CD4-positive, CD25-positive, alpha-beta regulatory T cell (primary cell): ENCODE measurements at regions not wholly inside any gene's neighbourhood (a gene's known extent, or its start where the extent isn't known, plus 50 kb on each side); places are given as distances from the start of the nearest gene placed in this dataset.

ENCODE experiments used
- ATAC-seq, 2 donors: fragments of 150-1000 bp; cut with Tn5 transposase; one replicate each; pipeline ENCODE4 v1.10.0; 2021; ENCODE audit warnings: low read depth in 2 of 2, moderate number of reproducible peaks in 2 of 2, moderate library complexity in 1 of 2
- DNase-seq, 3 donors: peaks; one replicate each; pipeline versions ENCODE4 v3.0.0 to v3.0.0-alpha.2; 2012 to 2022; ENCODE audit warnings: mixed read lengths in 1 of 3
- H3K27ac ChIP-seq: one replicate; pipeline ENCODE4 v1.7.0; 2013; ENCODE audit warnings: mild to moderate bottlenecking, low read length; ENCODE audit not compliant: insufficient read depth, poor library complexity, severe bottlenecking
- H3K27me3 ChIP-seq: one replicate; pipeline ENCODE4 v1.7.0; 2013; ENCODE audit warnings: low read length; ENCODE audit not compliant: control insufficient read depth, insufficient read depth
- H3K36me3 ChIP-seq: one replicate; pipeline ENCODE4 v1.7.0; 2013; ENCODE audit warnings: mild to moderate bottlenecking, low read length, moderate library complexity; ENCODE audit not compliant: control insufficient read depth, insufficient read depth
- H3K4me1 ChIP-seq: 2 replicates; pipeline ENCODE4 v1.7.0; 2013; ENCODE audit warnings: mild to moderate bottlenecking, low read length; ENCODE audit not compliant: insufficient read depth, control insufficient read depth, poor library complexity, severe bottlenecking
- H3K4me3 ChIP-seq: one replicate; pipeline ENCODE4 v1.7.0; 2013; ENCODE audit warnings: low read depth, mild to moderate bottlenecking, low read length, moderate library complexity
- H3K9me3 ChIP-seq, 2 experiments: 1 replicate in 1 of 2; 2 replicates in 1 of 2; pipeline ENCODE4 v1.7.0; 2013; ENCODE audit warnings: low read length in 2 of 2, mild to moderate bottlenecking in 1 of 2, moderate library complexity in 1 of 2; ENCODE audit not compliant: control insufficient read depth in 2 of 2
- H3K27ac Mint-ChIP-seq, 3 donors: one replicate each; pipeline ENCODE4 v1.8.0; 2020 to 2022; ENCODE audit warnings: mild to moderate bottlenecking in 3 of 3, mixed read lengths in 3 of 3, moderate library complexity in 2 of 3
- H3K27me3 Mint-ChIP-seq: one replicate; pipeline ENCODE4 v1.8.0; 2022; ENCODE audit warnings: mild to moderate bottlenecking, mixed read lengths
- H3K36me3 Mint-ChIP-seq: one replicate; pipeline ENCODE4 v1.8.0; 2020; ENCODE audit warnings: mixed read lengths
- H3K4me1 Mint-ChIP-seq, 4 donors: one replicate each; pipeline ENCODE4 v1.8.0; 2020 to 2022; ENCODE audit warnings: mixed read lengths in 4 of 4, mild to moderate bottlenecking in 1 of 4
- H3K4me3 Mint-ChIP-seq, 4 donors: one replicate each; pipeline ENCODE4 v1.8.0; 2020 to 2022; ENCODE audit warnings: mild to moderate bottlenecking in 4 of 4, mixed read lengths in 4 of 4, moderate library complexity in 3 of 4
- H3K9me3 Mint-ChIP-seq, 7 donors: one replicate each; pipeline ENCODE4 v1.8.0; 2020 to 2022; ENCODE audit warnings: mixed read lengths in 7 of 7, mild to moderate bottlenecking in 3 of 7, moderate library complexity in 2 of 7

DNA sequence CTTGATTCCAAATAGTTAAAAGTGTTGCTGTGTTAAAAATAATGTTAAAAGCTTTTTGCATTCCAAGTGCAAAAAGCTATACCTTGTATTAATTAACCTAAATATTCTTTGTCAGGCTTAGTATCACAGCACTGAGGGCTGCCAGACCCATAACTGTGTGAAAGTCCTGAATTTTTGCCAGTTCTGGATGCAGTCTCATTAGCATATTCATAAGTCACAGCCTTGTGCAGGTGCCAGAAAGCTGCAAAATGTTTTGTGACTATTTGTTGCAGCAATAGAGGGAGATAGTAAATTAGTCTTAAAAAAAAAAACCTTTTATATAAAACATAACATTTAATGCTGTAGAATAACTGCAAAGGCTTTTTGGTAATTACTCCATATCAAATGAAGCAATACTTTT, 56.6 kb downstream of the SLITRK1 start:
- H3K27me3 Mint-ChIP-seq = no peaks in the 10 kb centered on the region
- no peaks in the 10 kb centered on the region for H3K36me3 Mint-ChIP-seq
- Histone ChIP-seq H3K36me3 (no peaks in the 10 kb centered on the region), H3K27me3 (no peaks in the 10 kb centered on the region), H3K4me1 (no peaks in the 10 kb centered on the region), H3K4me3 (no peak overlapping the region), H3K9me3 (no peaks in the 10 kb centered on the region), H3K27ac (no peak overlapping the region)
- no peaks in the 10 kb centered on the region for H3K4me1 Mint-ChIP-seq
- H3K4me3 Mint-ChIP-seq = no peak overlapping the region
- peaks cover 0 to 6% (median 5%) of the 10 kb centered on the region in 7 donors for H3K9me3 Mint-ChIP-seq
- no peak overlapping the region for H3K27ac Mint-ChIP-seq
- ATAC-seq (no peak), DNase-seq (no peak)

DNA sequence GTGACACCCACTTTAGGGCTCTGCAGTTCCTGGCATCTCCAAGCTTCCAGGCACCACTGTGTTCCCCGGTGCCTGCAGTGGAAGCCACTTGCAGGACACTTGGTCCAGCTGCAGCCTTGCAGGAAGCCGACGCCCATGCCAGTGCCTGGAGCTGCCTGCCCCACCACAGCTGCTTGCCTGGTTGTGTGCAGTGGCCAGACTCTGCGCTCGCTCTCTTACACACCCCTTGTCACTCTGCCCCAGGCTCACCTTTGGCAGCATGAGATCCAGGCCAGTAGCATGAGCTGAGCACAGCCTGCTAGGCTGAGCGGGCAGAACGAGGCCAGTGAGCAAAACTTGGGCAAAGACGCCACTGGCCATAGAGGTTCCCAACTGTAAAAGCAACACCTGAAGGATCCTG, 57.7 kb downstream of the SLITRK1 start:
- no peaks in the 10 kb centered on the region for H3K27me3 ChIP-seq
- H3K4me1 ChIP-seq = no peaks in the 10 kb centered on the region
- no peak for DNase-seq
- no peak overlapping the region for H3K27ac ChIP-seq
- no peak overlapping the region for H3K4me3 ChIP-seq
- Mint-ChIP-seq H3K27me3 (no peaks in the 10 kb centered on the region), H3K27ac (no peak overlapping the region), H3K4me3 (no peak overlapping the region), H3K9me3 (peaks cover 0 to 2% (median 1%) of the 10 kb centered on the region in 7 donors), H3K36me3 (no peaks in the 10 kb centered on the region), H3K4me1 (no peaks in the 10 kb centered on the region)
- H3K36me3 ChIP-seq = no peaks in the 10 kb centered on the region
- ATAC-seq = no peak
- no peaks in the 10 kb centered on the region for H3K9me3 ChIP-seq

GRCh38 chr13:83824120-83824519, 58.2 kb downstream of the SLITRK1 start:
- no peak overlapping the region for H3K27ac ChIP-seq
- ATAC-seq (no peak), DNase-seq (no peak)
- Mint-ChIP-seq H3K27me3 (no peaks in the 10 kb centered on the region), H3K36me3 (no peaks in the 10 kb centered on the region), H3K27ac (no peak overlapping the region), H3K9me3 (peaks cover 0 to 3% (median 1%) of the 10 kb centered on the region in 7 donors), H3K4me3 (no peak overlapping the region), H3K4me1 (no peaks in the 10 kb centered on the region)
- H3K9me3 ChIP-seq = no peaks in the 10 kb centered on the region
- H3K36me3 ChIP-seq = no peaks in the 10 kb centered on the region
- no peak overlapping the region for H3K4me3 ChIP-seq
- H3K4me1 ChIP-seq = no peaks in the 10 kb centered on the region
- H3K27me3 ChIP-seq = no peaks in the 10 kb centered on the region

GRCh38 chr13:83819611-83820010, 62.7 kb downstream of the SLITRK1 start:
- H3K27me3 Mint-ChIP-seq = no peaks in the 10 kb centered on the region
- H3K27ac Mint-ChIP-seq = no peak overlapping the region
- H3K4me3 Mint-ChIP-seq = no peak overlapping the region
- Histone ChIP-seq H3K36me3 (no peaks in the 10 kb centered on the region), H3K4me3 (no peak overlapping the region), H3K27me3 (no peaks in the 10 kb centered on the region), H3K9me3 (no peaks in the 10 kb centered on the region), H3K4me1 (no peaks in the 10 kb centered on the region), H3K27ac (no peak overlapping the region)
- H3K9me3 Mint-ChIP-seq = peaks cover 0 to 4% (median 2%) of the 10 kb centered on the region in 7 donors
- H3K36me3 Mint-ChIP-seq = no peaks in the 10 kb centered on the region
- no peak for DNase-seq
- H3K4me1 Mint-ChIP-seq = no peaks in the 10 kb centered on the region
- ATAC-seq = no peak

- H3K4me3 Mint-ChIP-seq = no peak overlapping the region
- no peaks in the 10 kb centered on the region for H3K27me3 Mint-ChIP-seq
- no peak overlapping the region for H3K4me3 ChIP-seq
Observed at GRCh38 chr13:83819156-83819555, 63.1 kb downstream of the SLITRK1 start.

GRCh38 chr13:83816081-83816480, 66.2 kb downstream of the SLITRK1 start:
- peaks cover 0 to 3% of the 10 kb centered on the region in 2 experiments for H3K9me3 ChIP-seq
- H3K36me3 ChIP-seq = no peaks in the 10 kb centered on the region
- Mint-ChIP-seq H3K4me1 (no peaks in the 10 kb centered on the region), H3K4me3 (no peak overlapping the region), H3K9me3 (peaks cover 0 to 10% (median 2%) of the 10 kb centered on the region in 7 donors), H3K27ac (no peak overlapping the region), H3K27me3 (no peaks in the 10 kb centered on the region), H3K36me3 (no peaks in the 10 kb centered on the region)
- no peaks in the 10 kb centered on the region for H3K27me3 ChIP-seq
- no peak overlapping the region for H3K4me3 ChIP-seq
- H3K27ac ChIP-seq = no peak overlapping the region
- DNase-seq = no peak
- H3K4me1 ChIP-seq = no peaks in the 10 kb centered on the region
- no peak for ATAC-seq

More at GRCh38 chr13:83819156-83819555, 63.1 kb downstream of the SLITRK1 start:
- DNase-seq (no peak), ATAC-seq (no peak)
- no peaks in the 10 kb centered on the region for H3K4me1 ChIP-seq
- H3K27me3 ChIP-seq = no peaks in the 10 kb centered on the region
- H3K27ac ChIP-seq = no peak overlapping the region
- Mint-ChIP-seq H3K4me1 (no peaks in the 10 kb centered on the region), H3K27ac (no peak overlapping the region), H3K36me3 (no peaks in the 10 kb centered on the region), H3K9me3 (peaks cover 0 to 6% (median 2%) of the 10 kb centered on the region in 7 donors)
- no peaks in the 10 kb centered on the region for H3K36me3 ChIP-seq
- H3K9me3 ChIP-seq = no peaks in the 10 kb centered on the region

DNA sequence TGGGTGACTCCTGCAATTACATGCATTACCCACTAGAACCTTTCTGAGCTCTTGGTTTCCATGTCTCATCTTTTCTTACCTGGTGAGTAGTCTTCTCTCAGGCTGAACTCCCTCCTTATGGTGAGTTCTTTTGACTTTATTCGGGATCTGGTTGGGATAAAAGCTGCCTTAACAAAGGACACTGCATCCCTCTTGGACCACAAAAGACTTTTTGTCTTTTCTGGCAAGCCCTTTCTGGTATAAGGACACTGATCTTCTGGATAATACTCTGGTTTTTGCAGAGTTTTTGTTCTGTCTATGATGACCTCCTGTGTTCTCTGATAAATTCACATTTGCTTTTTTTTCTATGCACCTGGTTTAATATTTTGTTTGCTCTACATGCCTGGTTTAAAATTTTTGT, 66.7 kb downstream of the SLITRK1 start:
- H3K4me3 ChIP-seq = no peak overlapping the region
- no peaks in the 10 kb centered on the region for H3K4me1 ChIP-seq
- peaks cover 0 to 3% of the 10 kb centered on the region in 2 experiments for H3K9me3 ChIP-seq
- no peak overlapping the region for H3K27ac Mint-ChIP-seq
- DNase-seq (no peak), ATAC-seq (no peak)
- peaks cover 0 to 10% (median 2%) of the 10 kb centered on the region in 7 donors for H3K9me3 Mint-ChIP-seq
- no peak overlapping the region for H3K4me3 Mint-ChIP-seq
- H3K27me3 Mint-ChIP-seq = no peaks in the 10 kb centered on the region
- H3K27ac ChIP-seq = no peak overlapping the region
- H3K36me3 ChIP-seq = no peaks in the 10 kb centered on the region
- H3K4me1 Mint-ChIP-seq = no peaks in the 10 kb centered on the region
- no peaks in the 10 kb centered on the region for H3K27me3 ChIP-seq
- H3K36me3 Mint-ChIP-seq = no peaks in the 10 kb centered on the region

- H3K27ac Mint-ChIP-seq = no peak overlapping the region
- Histone ChIP-seq H3K4me3 (no peak overlapping the region), H3K4me1 (no peaks in the 10 kb centered on the region), H3K9me3 (peaks cover 0 to 3% of the 10 kb centered on the region in 2 experiments), H3K27ac (no peak overlapping the region), H3K27me3 (no peaks in the 10 kb centered on the region), H3K36me3 (no peaks in the 10 kb centered on the region)
- H3K4me1 Mint-ChIP-seq = no peaks in the 10 kb centered on the region
- DNase-seq (no peak), ATAC-seq (no peak)
- H3K36me3 Mint-ChIP-seq = no peaks in the 10 kb centered on the region
- no peak overlapping the region for H3K4me3 Mint-ChIP-seq
- no peaks in the 10 kb centered on the region for H3K27me3 Mint-ChIP-seq
- peaks cover 0 to 6% (median 2%) of the 10 kb centered on the region in 7 donors for H3K9me3 Mint-ChIP-seq
Observed at GRCh38 chr13:83810136-83810535, 72.1 kb downstream of the SLITRK1 start.
